Stomach (tissue), 4 donors: ENCODE measurements at regions not wholly inside any gene's neighbourhood (a gene's known extent, or its start where the extent isn't known, plus 50 kb on each side); places are given as distances from the start of the nearest gene placed in this dataset.

Experiments used
- CTCF ChIP-seq, 7 experiments: fragments of 450-650 bp in 4 of 7; fragments of 200-600 bp in 3 of 7; sonication (generic) in 3 of 7; IDR thresholded peaks; one replicate each; pipeline ENCODE4 v1.5.1; 2016 to 2019; ENCODE audit warnings: antibody characterized with exemption in 7 of 7, control low read depth in 2 of 7, mild to moderate bottlenecking in 1 of 7
- POLR2A ChIP-seq, 4 donors: fragments of 450-650 bp; IDR thresholded peaks; one replicate each; pipeline ENCODE4 v1.6.1; 2016; ENCODE audit warnings: antibody characterized with exemption in 4 of 4, control low read depth in 2 of 4, mild to moderate bottlenecking in 1 of 4, moderate library complexity in 1 of 4
- POLR2AphosphoS5 ChIP-seq, 3 donors: sonication (generic); formaldehyde crosslinking; IDR thresholded peaks; one replicate each; pipeline ENCODE4 v1.6.1; 2016; ENCODE audit warnings: antibody characterized with exemption in 3 of 3

- no peak for TF ChIP-seq POLR2A (IDR thresholded peaks at IDR 0.05)
- no peak for TF ChIP-seq CTCF (IDR thresholded peaks at IDR 0.05)
- TF ChIP-seq POLR2AphosphoS5 (IDR thresholded peaks at IDR 0.05): no peak
These were observed 70.9 kb upstream of the APOOL start for GRCh38 chrX:84932814-84933213.
